ENCODE measurements at regions not wholly inside any gene's neighbourhood (a gene's known extent, or its start where the extent isn't known, plus 50 kb on each side); places are given as distances from the start of the nearest gene placed in this dataset.

DNA sequence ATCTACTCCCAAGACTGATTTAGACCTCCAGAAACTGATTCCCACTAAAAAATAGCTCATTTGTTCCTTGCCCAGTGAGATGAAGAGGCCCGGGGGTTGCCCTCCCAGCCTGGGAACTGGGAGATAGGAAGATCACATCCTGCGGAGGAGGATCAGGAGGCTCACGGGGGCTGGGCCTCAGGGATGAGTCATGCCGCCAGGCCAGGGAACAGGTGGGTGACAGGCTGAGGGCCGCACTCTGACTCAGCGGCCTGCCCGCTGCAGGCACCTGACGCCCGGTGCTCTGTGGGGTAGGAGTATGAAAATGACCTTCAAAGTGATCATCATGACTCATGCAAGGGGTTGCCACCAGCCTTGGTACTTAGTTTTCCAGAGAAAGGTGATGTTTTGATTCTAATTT, 104.5 kb upstream of the ZPBP start (continued):
- TF ChIP-seq SRF (IDR thresholded peaks at IDR 0.05; ENCODE audit: low read depth in 2 of 2, low read length in 2 of 2): no peak
- no peak for TF ChIP-seq RAD21 (IDR thresholded peaks at IDR 0.05; ENCODE audit: insufficient read depth, low read depth, low read length)
- TF ChIP-seq, protein P1, sequence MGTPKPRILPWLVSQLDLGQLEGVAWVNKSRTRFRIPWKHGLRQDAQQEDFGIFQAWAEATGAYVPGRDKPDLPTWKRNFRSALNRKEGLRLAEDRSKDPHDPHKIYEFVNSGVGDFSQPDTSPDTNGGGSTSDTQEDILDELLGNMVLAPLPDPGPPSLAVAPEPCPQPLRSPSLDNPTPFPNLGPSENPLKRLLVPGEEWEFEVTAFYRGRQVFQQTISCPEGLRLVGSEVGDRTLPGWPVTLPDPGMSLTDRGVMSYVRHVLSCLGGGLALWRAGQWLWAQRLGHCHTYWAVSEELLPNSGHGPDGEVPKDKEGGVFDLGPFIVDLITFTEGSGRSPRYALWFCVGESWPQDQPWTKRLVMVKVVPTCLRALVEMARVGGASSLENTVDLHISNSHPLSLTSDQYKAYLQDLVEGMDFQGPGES (IDR thresholded peaks at IDR 0.05): no peak
- no peak for TF ChIP-seq JUND (IDR thresholded peaks at IDR 0.05; ENCODE audit: low read depth, low read length)
- TF ChIP-seq RBBP5 (conservative IDR thresholded peaks at IDR 0.05): no peak
- no peak for TF ChIP-seq ZZZ3 (IDR thresholded peaks at IDR 0.05; ENCODE audit: control insufficient read depth, insufficient read length, low read depth)
- TF ChIP-seq KLF5 (IDR thresholded peaks at IDR 0.05; ENCODE audit: partially characterized antibody): no peak
- no peak for TF ChIP-seq SIX5 (IDR thresholded peaks at IDR 0.05; ENCODE audit: low read depth, low read length, severe bottlenecking)
- peak; percentile 82; the same call in 1 of the 2 replicates for TF ChIP-seq TCF3 (IDR thresholded peaks at IDR 0.05; ENCODE audit: borderline replicate concordance, insufficient read depth, low read depth, low read length)
- TF ChIP-seq RUNX3 (IDR thresholded peaks at IDR 0.05; ENCODE audit: low read length): no peak; the same call in 1 of the 2 replicates
- TF ChIP-seq DPF2 (IDR thresholded peaks at IDR 0.05): peak; percentile 60
- TF ChIP-seq ZNF217 (IDR thresholded peaks at IDR 0.05): no peak
- TF ChIP-seq GABPA (IDR thresholded peaks at IDR 0.05; ENCODE audit: low read depth): no peak
- TF ChIP-seq, protein P2, sequence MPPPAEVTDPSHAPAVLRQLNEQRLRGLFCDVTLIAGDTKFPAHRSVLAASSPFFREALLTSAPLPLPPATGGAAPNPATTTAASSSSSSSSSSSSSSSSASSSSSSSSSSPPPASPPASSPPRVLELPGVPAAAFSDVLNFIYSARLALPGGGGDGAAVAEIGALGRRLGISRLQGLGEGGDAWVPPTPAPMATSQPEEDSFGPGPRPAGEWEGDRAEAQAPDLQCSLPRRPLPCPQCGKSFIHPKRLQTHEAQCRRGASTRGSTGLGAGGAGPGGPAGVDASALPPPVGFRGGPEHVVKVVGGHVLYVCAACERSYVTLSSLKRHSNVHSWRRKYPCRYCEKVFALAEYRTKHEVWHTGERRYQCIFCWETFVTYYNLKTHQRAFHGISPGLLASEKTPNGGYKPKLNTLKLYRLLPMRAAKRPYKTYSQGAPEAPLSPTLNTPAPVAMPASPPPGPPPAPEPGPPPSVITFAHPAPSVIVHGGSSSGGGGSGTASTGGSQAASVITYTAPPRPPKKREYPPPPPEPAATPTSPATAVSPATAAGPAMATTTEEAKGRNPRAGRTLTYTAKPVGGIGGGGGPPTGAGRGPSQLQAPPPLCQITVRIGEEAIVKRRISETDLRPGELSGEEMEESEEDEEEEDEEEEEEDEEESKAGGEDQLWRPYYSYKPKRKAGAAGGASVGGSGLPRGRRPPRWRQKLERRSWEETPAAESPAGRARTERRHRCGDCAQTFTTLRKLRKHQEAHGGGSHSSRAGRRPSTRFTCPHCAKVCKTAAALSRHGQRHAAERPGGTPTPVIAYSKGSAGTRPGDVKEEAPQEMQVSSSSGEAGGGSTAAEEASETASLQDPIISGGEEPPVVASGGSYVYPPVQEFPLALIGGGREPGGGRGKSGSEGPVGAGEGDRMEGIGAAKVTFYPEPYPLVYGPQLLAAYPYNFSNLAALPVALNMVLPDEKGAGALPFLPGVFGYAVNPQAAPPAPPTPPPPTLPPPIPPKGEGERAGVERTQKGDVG (CRISPR knock-in tag; IDR thresholded peaks at IDR 0.05): no peak
- TF ChIP-seq TARDBP (IDR thresholded peaks at IDR 0.05; ENCODE audit: borderline replicate concordance): no peak
- no peak for TF ChIP-seq HCFC1 (IDR thresholded peaks at IDR 0.05; ENCODE audit: low read length)
- TF ChIP-seq SUZ12 (IDR thresholded peaks at IDR 0.05; ENCODE audit: unreplicated experiment): no peak
- no peak for TF ChIP-seq LARP7 (IDR thresholded peaks at IDR 0.05)
- TF ChIP-seq MEF2A (IDR thresholded peaks at IDR 0.05; ENCODE audit: insufficient read depth, low read depth, low read length): no peak
- TF ChIP-seq ZNF274 (IDR thresholded peaks at IDR 0.05; ENCODE audit: insufficient read depth, insufficient read length): no peak
- TF ChIP-seq FOXK2 (IDR thresholded peaks at IDR 0.05): no peak
- TF ChIP-seq, protein P3, sequence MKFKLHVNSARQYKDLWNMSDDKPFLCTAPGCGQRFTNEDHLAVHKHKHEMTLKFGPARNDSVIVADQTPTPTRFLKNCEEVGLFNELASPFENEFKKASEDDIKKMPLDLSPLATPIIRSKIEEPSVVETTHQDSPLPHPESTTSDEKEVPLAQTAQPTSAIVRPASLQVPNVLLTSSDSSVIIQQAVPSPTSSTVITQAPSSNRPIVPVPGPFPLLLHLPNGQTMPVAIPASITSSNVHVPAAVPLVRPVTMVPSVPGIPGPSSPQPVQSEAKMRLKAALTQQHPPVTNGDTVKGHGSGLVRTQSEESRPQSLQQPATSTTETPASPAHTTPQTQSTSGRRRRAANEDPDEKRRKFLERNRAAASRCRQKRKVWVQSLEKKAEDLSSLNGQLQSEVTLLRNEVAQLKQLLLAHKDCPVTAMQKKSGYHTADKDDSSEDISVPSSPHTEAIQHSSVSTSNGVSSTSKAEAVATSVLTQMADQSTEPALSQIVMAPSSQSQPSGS (IDR thresholded peaks at IDR 0.05; ENCODE audit: low read length): peak; percentile 34; the same call in 1 of the 2 replicates
- no peak for TF ChIP-seq SP1 (IDR thresholded peaks at IDR 0.05; ENCODE audit: low read depth, low read length)
- no peak for TF ChIP-seq CREB1 (IDR thresholded peaks at IDR 0.05; ENCODE audit: low read depth)
- TF ChIP-seq, protein P4, sequence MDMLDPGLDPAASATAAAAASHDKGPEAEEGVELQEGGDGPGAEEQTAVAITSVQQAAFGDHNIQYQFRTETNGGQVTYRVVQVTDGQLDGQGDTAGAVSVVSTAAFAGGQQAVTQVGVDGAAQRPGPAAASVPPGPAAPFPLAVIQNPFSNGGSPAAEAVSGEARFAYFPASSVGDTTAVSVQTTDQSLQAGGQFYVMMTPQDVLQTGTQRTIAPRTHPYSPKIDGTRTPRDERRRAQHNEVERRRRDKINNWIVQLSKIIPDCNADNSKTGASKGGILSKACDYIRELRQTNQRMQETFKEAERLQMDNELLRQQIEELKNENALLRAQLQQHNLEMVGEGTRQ (IDR thresholded peaks at IDR 0.05; ENCODE audit: borderline replicate concordance, low read depth, low read length): no peak
- no peak for TF ChIP-seq ZBED1 (IDR thresholded peaks at IDR 0.05; ENCODE audit: borderline replicate concordance)
- peak; percentile 36; the same call in 1 of the 2 replicates for TF ChIP-seq NFIC (IDR thresholded peaks at IDR 0.05; ENCODE audit: low read depth, low read length)
- no peak for TF ChIP-seq YY1 (IDR thresholded peaks at IDR 0.05; ENCODE audit: low read depth, low read length)
- no peak for TF ChIP-seq CHD2 (IDR thresholded peaks at IDR 0.05; ENCODE audit: borderline replicate concordance, low read depth, low read length)

Measured in GM12878 (cell line).